ENCODE measurements at regions not wholly inside any gene's neighbourhood (a gene's known extent, or its start where the extent isn't known, plus 50 kb on each side); places are given as distances from the start of the nearest gene placed in this dataset.

GRCh38 chr3:117774130-117774529 lies 1064.6 kb downstream of the TUSC7 start:
- TF ChIP-seq CTCF (IDR thresholded peaks at IDR 0.05) (no peak), POLR2A (IDR thresholded peaks at IDR 0.05) (no peak)

Measured in thyroid gland (tissue), 4 donors.